ENCODE measurements at regions not wholly inside any gene's neighbourhood (a gene's known extent, or its start where the extent isn't known, plus 50 kb on each side); places are given as distances from the start of the nearest gene placed in this dataset.

GRCh38 chr13:55067946-55068345 lies 2039.3 kb downstream of the OLFM4 start:
- Histone ChIP-seq H3F3A (ENCODE audit: control insufficient read depth, insufficient read depth) (no peaks in the 10 kb centered on the region), H3K79me2 (ENCODE audit: control insufficient read depth, low read length) (no peaks in the 10 kb centered on the region), H3K4me1 (ENCODE audit: control insufficient read depth, low read length) (no peaks in the 10 kb centered on the region), H3K4me2 (ENCODE audit: low read length) (no peak overlapping the region), H3K9me2 (replicated peaks; ENCODE audit: control insufficient read depth, low read length) (no peaks in the 10 kb centered on the region), H3K9me3 (ENCODE audit: control insufficient read depth, insufficient read depth, low read length) (no peaks in the 10 kb centered on the region), H3K36me3 (ENCODE audit: control insufficient read depth, low read length) (no peaks in the 10 kb centered on the region), H4K20me1 (ENCODE audit: control insufficient read depth, insufficient read depth, low read depth, low read length) (no peaks in the 10 kb centered on the region), H3K27ac (ENCODE audit: low read depth, low read length) (no peak overlapping the region), H3K27me3 (ENCODE audit: control insufficient read depth, low read length) (no peaks in the 10 kb centered on the region), H3K4me3 (ENCODE audit: low read length) (no peak overlapping the region)
- TF ChIP-seq CTCF (IDR thresholded peaks at IDR 0.05; ENCODE audit: low read depth, low read length, poor library complexity, severe bottlenecking) (no peak), EZH2phosphoT487 (IDR thresholded peaks at IDR 0.05; ENCODE audit: borderline replicate concordance, low read length) (no peak)

- H3F3A ChIP-seq (ENCODE audit: control insufficient read depth, insufficient read depth): no peaks in the 10 kb centered on the region
- TF ChIP-seq CTCF (IDR thresholded peaks at IDR 0.05; ENCODE audit: low read depth, low read length, poor library complexity, severe bottlenecking) (no peak), EZH2phosphoT487 (IDR thresholded peaks at IDR 0.05; ENCODE audit: borderline replicate concordance, low read length) (no peak)
- no peaks in the 10 kb centered on the region for H3K36me3 ChIP-seq (ENCODE audit: control insufficient read depth, low read length)
- H3K79me2 ChIP-seq (ENCODE audit: control insufficient read depth, low read length): no peaks in the 10 kb centered on the region
- H3K9me2 ChIP-seq (replicated peaks; ENCODE audit: control insufficient read depth, low read length): no peaks in the 10 kb centered on the region
- H3K4me3 ChIP-seq (ENCODE audit: low read length): no peak overlapping the region
- H3K27ac ChIP-seq (ENCODE audit: low read depth, low read length): no peak overlapping the region
- no peaks in the 10 kb centered on the region for H4K20me1 ChIP-seq (ENCODE audit: control insufficient read depth, insufficient read depth, low read depth, low read length)
- H3K4me2 ChIP-seq (ENCODE audit: low read length): no peak overlapping the region
- no peaks in the 10 kb centered on the region for H3K4me1 ChIP-seq (ENCODE audit: control insufficient read depth, low read length)
- no peaks in the 10 kb centered on the region for H3K27me3 ChIP-seq (ENCODE audit: control insufficient read depth, low read length)
- H3K9me3 ChIP-seq (ENCODE audit: control insufficient read depth, insufficient read depth, low read length): no peaks in the 10 kb centered on the region
These were observed 2041.1 kb downstream of the OLFM4 start for GRCh38 chr13:55069746-55070145.

DNA sequence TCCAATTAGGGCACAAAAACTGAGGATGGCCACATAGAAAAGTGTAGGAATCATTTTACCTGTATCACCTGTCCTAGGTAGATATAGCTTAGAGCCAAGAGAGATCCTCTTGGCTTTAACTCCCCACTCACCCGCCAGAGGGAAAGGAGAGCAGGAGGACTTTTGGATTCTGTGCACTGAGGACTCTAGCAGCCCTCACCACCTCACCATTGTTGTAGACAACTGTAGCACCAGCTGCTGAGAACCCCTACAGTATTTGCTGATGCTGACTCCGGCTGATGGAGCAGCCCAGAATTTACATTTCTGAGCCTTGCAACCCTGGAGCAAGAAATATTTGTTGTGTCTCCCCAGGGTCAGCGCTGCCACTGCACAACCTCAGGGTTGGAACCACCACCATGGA lies 2044.4 kb downstream of the OLFM4 start:
- H3F3A ChIP-seq (ENCODE audit: control insufficient read depth, insufficient read depth): no peaks in the 10 kb centered on the region
- no peak overlapping the region for H3K27ac ChIP-seq (ENCODE audit: low read depth, low read length)
- no peaks in the 10 kb centered on the region for H3K79me2 ChIP-seq (ENCODE audit: control insufficient read depth, low read length)
- no peak overlapping the region for H3K4me2 ChIP-seq (ENCODE audit: low read length)
- no peak overlapping the region for H3K4me3 ChIP-seq (ENCODE audit: low read length)
- no peaks in the 10 kb centered on the region for H3K9me2 ChIP-seq (replicated peaks; ENCODE audit: control insufficient read depth, low read length)
- H3K9me3 ChIP-seq (ENCODE audit: control insufficient read depth, insufficient read depth, low read length): no peaks in the 10 kb centered on the region
- H3K4me1 ChIP-seq (ENCODE audit: control insufficient read depth, low read length): no peaks in the 10 kb centered on the region
- H3K27me3 ChIP-seq (ENCODE audit: control insufficient read depth, low read length): no peaks in the 10 kb centered on the region
- H4K20me1 ChIP-seq (ENCODE audit: control insufficient read depth, insufficient read depth, low read depth, low read length): no peaks in the 10 kb centered on the region
- H3K36me3 ChIP-seq (ENCODE audit: control insufficient read depth, low read length): no peaks in the 10 kb centered on the region
- TF ChIP-seq EZH2phosphoT487 (IDR thresholded peaks at IDR 0.05; ENCODE audit: borderline replicate concordance, low read length) (no peak), CTCF (IDR thresholded peaks at IDR 0.05; ENCODE audit: low read depth, low read length, poor library complexity, severe bottlenecking) (no peak)

GRCh38 chr13:55084630-55085029 lies 2056.0 kb downstream of the OLFM4 start:
- Histone ChIP-seq H3K4me1 (ENCODE audit: control insufficient read depth, low read length) (no peaks in the 10 kb centered on the region), H3K79me2 (ENCODE audit: control insufficient read depth, low read length) (no peaks in the 10 kb centered on the region), H3F3A (ENCODE audit: control insufficient read depth, insufficient read depth) (no peaks in the 10 kb centered on the region), H4K20me1 (ENCODE audit: control insufficient read depth, insufficient read depth, low read depth, low read length) (no peaks in the 10 kb centered on the region), H3K4me2 (ENCODE audit: low read length) (no peak overlapping the region), H3K9me2 (replicated peaks; ENCODE audit: control insufficient read depth, low read length) (no peaks in the 10 kb centered on the region), H3K9me3 (ENCODE audit: control insufficient read depth, insufficient read depth, low read length) (no peaks in the 10 kb centered on the region), H3K36me3 (ENCODE audit: control insufficient read depth, low read length) (no peaks in the 10 kb centered on the region), H3K27me3 (ENCODE audit: control insufficient read depth, low read length) (no peaks in the 10 kb centered on the region), H3K4me3 (ENCODE audit: low read length) (no peak overlapping the region), H3K27ac (ENCODE audit: low read depth, low read length) (no peak overlapping the region)
- no peak for TF ChIP-seq EZH2phosphoT487 (IDR thresholded peaks at IDR 0.05; ENCODE audit: borderline replicate concordance, low read length)
